ENCODE measurements at regions not wholly inside any gene's neighbourhood (a gene's known extent, or its start where the extent isn't known, plus 50 kb on each side); places are given as distances from the start of the nearest gene placed in this dataset.

DNA sequence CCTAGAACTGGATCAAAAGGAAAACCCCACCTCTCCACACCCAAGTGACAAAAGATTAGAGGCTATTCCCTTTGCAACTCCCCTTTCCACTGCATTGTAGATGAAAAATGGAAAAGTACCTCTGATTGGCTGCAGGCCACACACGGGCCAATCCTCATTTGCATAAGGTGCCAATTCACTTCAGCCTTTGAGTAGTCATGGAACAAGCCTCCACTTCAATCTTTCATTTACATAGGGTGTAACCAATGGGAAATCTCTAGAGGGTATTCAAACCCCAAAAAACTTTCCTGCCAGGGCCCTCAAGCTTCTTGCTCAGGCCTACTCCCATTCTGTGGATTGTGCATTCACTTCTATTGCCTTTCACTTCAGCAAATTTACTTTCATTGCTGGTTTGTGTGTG is 122.3 kb upstream of the KCND3 start:
- ChIA-PET POLR2A (no interaction called here), RAD21 (ENCODE audit: unreplicated experiment) (no interaction called here), SMC1A (ENCODE audit: uncharacterized antibody, unreplicated experiment) (no interaction called here), CTCF (no interaction called here)
- FAIRE-seq: no peak
- H3K4me3 ChIP-seq: no peak overlapping the region
- BruUV-seq (replicated peaks): no TSS peak
- no peaks in the 10 kb centered on the region for H3K27me3 ChIP-seq (replicated peaks in 1 of 2; ENCODE audit: control insufficient read depth in 2 of 2, insufficient read depth in 2 of 2, low read length in 1 of 2)
- H3K36me3 ChIP-seq (ENCODE audit: control insufficient read depth in 2 of 2, insufficient read depth in 2 of 2, low read length in 1 of 2): no peaks in the 10 kb centered on the region
- DNase-seq (ENCODE audit: low read depth, low spot score): no peak
- no peaks in the 10 kb centered on the region for H3K9me3 ChIP-seq (replicated peaks; ENCODE audit: control insufficient read depth, insufficient read depth, low read length)
- no peaks in the 10 kb centered on the region for H4K20me1 ChIP-seq (ENCODE audit: control insufficient read depth, insufficient read depth)
- H3K27ac ChIP-seq (ENCODE audit: control insufficient read depth, insufficient read depth): no peak overlapping the region
- H3K79me2 ChIP-seq (ENCODE audit: control insufficient read depth, insufficient read depth, low read length): no peaks in the 10 kb centered on the region
- intact Hi-C loops (cut with micrococcal nuclease; ENCODE audit: unreplicated experiment): no loop called here
- no peak overlapping the region for H3K9ac ChIP-seq (ENCODE audit: control insufficient read depth, insufficient read depth, low read length)
- 0% methylated on average over 1 of the region's 1 CpG for WGBS (ENCODE audit: insufficient coverage, insufficient replicate concordance, low lambda C conversion rate, missing lambda C conversion rate)
- in situ Hi-C loops (cut with MboI): no loop called here
- no peak overlapping the region for H2AFZ ChIP-seq (ENCODE audit: control insufficient read depth, low read depth, low read length)
- no peak for TF ChIP-seq RFX5 (IDR thresholded peaks at IDR 0.05; ENCODE audit: low read depth, low read length)
- no peak for TF ChIP-seq TBL1XR1 (IDR thresholded peaks at IDR 0.05; ENCODE audit: low read depth, low read length)
- no peak for TF ChIP-seq KAT2A (conservative IDR thresholded peaks at IDR 0.05; ENCODE audit: control insufficient read depth, low read depth, low read length)
- TF ChIP-seq RELA (IDR thresholded peaks at IDR 0.05; ENCODE audit: borderline replicate concordance, partially characterized antibody): no peak
- TF ChIP-seq ESRRA (IDR thresholded peaks at IDR 0.05; ENCODE audit: low read length): no peak
- TF ChIP-seq CTCF (IDR thresholded peaks at IDR 0.05 in 2 of 3, conservative IDR thresholded peaks at IDR 0.05 in 1 of 3; ENCODE audit: control insufficient read depth in 2 of 3, extremely low read depth in 1 of 3, insufficient read depth in 1 of 3, low read depth in 3 of 3, low read length in 3 of 3): no peak
- no peak for TF ChIP-seq GABPA (IDR thresholded peaks at IDR 0.05; ENCODE audit: low read depth)
- TF ChIP-seq ZNF207 (IDR thresholded peaks at IDR 0.05; ENCODE audit: borderline replicate concordance): no peak
- no peaks in the 10 kb centered on the region for H3K4me1 ChIP-seq (ENCODE audit: control insufficient read depth, insufficient read depth, low read length)
- no peak overlapping the region for H3K4me2 ChIP-seq (ENCODE audit: control insufficient read depth, insufficient read depth)
- ATAC-seq: no peak

Data from GM12878 (cell line).